ENCODE measurements at regions not wholly inside any gene's neighbourhood (a gene's known extent, or its start where the extent isn't known, plus 50 kb on each side); places are given as distances from the start of the nearest gene placed in this dataset.

GRCh38 chrX:78456909-78457308 lies 129.5 kb upstream of the CYSLTR1 start:
- Histone ChIP-seq H3K4me1 (no peaks in the 10 kb centered on the region), H3K27me3 (no peaks in the 10 kb centered on the region), H3K27ac (no peak overlapping the region), H3K4me3 (no peak overlapping the region), H3K36me3 (replicated peaks in 1 of 2; ENCODE audit: insufficient read depth in 1 of 2, low read depth in 2 of 2) (no peaks in the 10 kb centered on the region), H3K9me3 (no peaks in the 10 kb centered on the region)
- DNase-seq (no peak), ATAC-seq (no peak)
- TF ChIP-seq POLR2A (IDR thresholded peaks at IDR 0.05), result no peak
- TF ChIP-seq, protein P1, sequence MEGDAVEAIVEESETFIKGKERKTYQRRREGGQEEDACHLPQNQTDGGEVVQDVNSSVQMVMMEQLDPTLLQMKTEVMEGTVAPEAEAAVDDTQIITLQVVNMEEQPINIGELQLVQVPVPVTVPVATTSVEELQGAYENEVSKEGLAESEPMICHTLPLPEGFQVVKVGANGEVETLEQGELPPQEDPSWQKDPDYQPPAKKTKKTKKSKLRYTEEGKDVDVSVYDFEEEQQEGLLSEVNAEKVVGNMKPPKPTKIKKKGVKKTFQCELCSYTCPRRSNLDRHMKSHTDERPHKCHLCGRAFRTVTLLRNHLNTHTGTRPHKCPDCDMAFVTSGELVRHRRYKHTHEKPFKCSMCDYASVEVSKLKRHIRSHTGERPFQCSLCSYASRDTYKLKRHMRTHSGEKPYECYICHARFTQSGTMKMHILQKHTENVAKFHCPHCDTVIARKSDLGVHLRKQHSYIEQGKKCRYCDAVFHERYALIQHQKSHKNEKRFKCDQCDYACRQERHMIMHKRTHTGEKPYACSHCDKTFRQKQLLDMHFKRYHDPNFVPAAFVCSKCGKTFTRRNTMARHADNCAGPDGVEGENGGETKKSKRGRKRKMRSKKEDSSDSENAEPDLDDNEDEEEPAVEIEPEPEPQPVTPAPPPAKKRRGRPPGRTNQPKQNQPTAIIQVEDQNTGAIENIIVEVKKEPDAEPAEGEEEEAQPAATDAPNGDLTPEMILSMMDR (IDR thresholded peaks at IDR 0.05), result no peak
- intact Hi-C loops (cut with DNase I), result no loop called here
- WGBS, 2 donors, result 46 to 56% methylated on average over 1 of the region's 1 CpG

- Histone ChIP-seq H3K27me3 (no peaks in the 10 kb centered on the region), H3K4me3 (no peak overlapping the region), H3K27ac (no peak overlapping the region), H3K4me1 (no peaks in the 10 kb centered on the region), H3K9me3 (no peaks in the 10 kb centered on the region), H3K36me3 (replicated peaks in 1 of 2; ENCODE audit: insufficient read depth in 1 of 2, low read depth in 2 of 2) (no peaks in the 10 kb centered on the region)
- TF ChIP-seq, protein P1 (IDR thresholded peaks at IDR 0.05), result no peak
- no peak for TF ChIP-seq POLR2A (IDR thresholded peaks at IDR 0.05)
- WGBS, 2 donors, result 40 to 52% methylated on average over 4 of the region's 4 CpGs
- ATAC-seq (no peak), DNase-seq (no peak)
- intact Hi-C loops (cut with DNase I), result no loop called here
Observed at GRCh38 chrX:78455901-78456300, 128.5 kb upstream of the CYSLTR1 start.

GRCh38 chrX:78452356-78452755 lies 124.9 kb upstream of the CYSLTR1 start:
- Histone ChIP-seq H3K4me3 (no peak overlapping the region), H3K4me1 (no peaks in the 10 kb centered on the region), H3K27ac (no peak overlapping the region), H3K9me3 (no peaks in the 10 kb centered on the region), H3K36me3 (replicated peaks in 1 of 2; ENCODE audit: insufficient read depth in 1 of 2, low read depth in 2 of 2) (no peaks in the 10 kb centered on the region), H3K27me3 (no peaks in the 10 kb centered on the region)
- TF ChIP-seq POLR2A (IDR thresholded peaks at IDR 0.05), result no peak
- TF ChIP-seq, protein P1 (IDR thresholded peaks at IDR 0.05), result no peak
- DNase-seq (no peak), ATAC-seq (no peak)
- intact Hi-C loops (cut with DNase I), result no loop called here

- WGBS, 2 donors, result 37 to 41% methylated on average over 2 of the region's 2 CpGs
- Histone ChIP-seq H3K27ac (no peak overlapping the region), H3K9me3 (no peaks in the 10 kb centered on the region), H3K4me1 (no peaks in the 10 kb centered on the region), H3K36me3 (replicated peaks in 1 of 2; ENCODE audit: insufficient read depth in 1 of 2, low read depth in 2 of 2) (no peaks in the 10 kb centered on the region), H3K4me3 (no peak overlapping the region), H3K27me3 (no peaks in the 10 kb centered on the region)
- no peak for DNase-seq
- TF ChIP-seq, protein P1 (IDR thresholded peaks at IDR 0.05), result no peak
- TF ChIP-seq POLR2A (IDR thresholded peaks at IDR 0.05), result no peak
- intact Hi-C loops (cut with DNase I), result no loop called here
- ATAC-seq, result no peak
Observed at GRCh38 chrX:78437621-78438020, 110.2 kb upstream of the CYSLTR1 start.

GRCh38 chrX:78429172-78429571 lies 101.8 kb upstream of the CYSLTR1 start:
- intact Hi-C loops (cut with DNase I), result no loop called here
- WGBS, 2 donors, result 73 to 83% methylated on average over 3 of the region's 3 CpGs
- Histone ChIP-seq H3K4me3 (no peak overlapping the region), H3K27ac (no peak overlapping the region), H3K4me1 (no peaks in the 10 kb centered on the region), H3K36me3 (replicated peaks in 1 of 2; ENCODE audit: insufficient read depth in 1 of 2, low read depth in 2 of 2) (no peaks in the 10 kb centered on the region), H3K9me3 (no peaks in the 10 kb centered on the region), H3K27me3 (no peaks in the 10 kb centered on the region)
- DNase-seq (no peak), ATAC-seq (no peak)
- TF ChIP-seq, protein P1 (IDR thresholded peaks at IDR 0.05), result no peak
- TF ChIP-seq POLR2A (IDR thresholded peaks at IDR 0.05), result no peak

Data from body of pancreas (tissue), 4 donors.